Gastroesophageal sphincter (tissue), 3 donors: ENCODE measurements at regions not wholly inside any gene's neighbourhood (a gene's known extent, or its start where the extent isn't known, plus 50 kb on each side); places are given as distances from the start of the nearest gene placed in this dataset.

Experiments used
- POLR2A ChIP-seq, 2 donors: fragments of 450-650 bp; IDR thresholded peaks; one replicate each; pipeline ENCODE4 v1.6.1; 2017; ENCODE audit warnings: antibody characterized with exemption in 2 of 2, mild to moderate bottlenecking in 2 of 2, moderate library complexity in 1 of 2
- TF ChIP-seq, protein P1 (sequence below), 4 experiments: fragments of 200-600 bp in 2 of 4; fragments of 450-650 bp in 2 of 4; sonication (generic) in 1 of 4; IDR thresholded peaks; one replicate each; pipeline ENCODE4 v1.5.1; 2017 to 2019; ENCODE audit warnings: antibody characterized with exemption in 4 of 4, mild to moderate bottlenecking in 2 of 4, moderate library complexity in 2 of 4

DNA sequence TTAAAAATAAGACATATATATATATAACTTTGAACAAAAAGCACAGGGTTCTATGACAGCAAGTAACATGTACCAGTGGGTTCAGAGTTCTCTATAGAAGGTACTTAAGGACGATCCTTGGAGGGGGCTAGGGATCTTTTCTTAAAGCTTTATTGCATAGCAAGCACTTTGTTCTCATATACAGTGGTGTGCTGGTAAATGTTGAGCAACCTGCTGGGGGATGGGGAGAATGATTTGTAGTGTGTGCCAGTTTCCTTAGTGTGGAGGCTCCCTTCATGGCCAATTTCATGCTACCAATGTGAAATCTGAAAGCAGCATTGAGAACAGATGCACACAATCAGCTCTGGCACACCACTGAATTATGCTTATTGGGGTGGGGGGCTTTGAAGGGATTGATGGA is 69.5 kb upstream of the NFASC start:
- TF ChIP-seq, protein P1, sequence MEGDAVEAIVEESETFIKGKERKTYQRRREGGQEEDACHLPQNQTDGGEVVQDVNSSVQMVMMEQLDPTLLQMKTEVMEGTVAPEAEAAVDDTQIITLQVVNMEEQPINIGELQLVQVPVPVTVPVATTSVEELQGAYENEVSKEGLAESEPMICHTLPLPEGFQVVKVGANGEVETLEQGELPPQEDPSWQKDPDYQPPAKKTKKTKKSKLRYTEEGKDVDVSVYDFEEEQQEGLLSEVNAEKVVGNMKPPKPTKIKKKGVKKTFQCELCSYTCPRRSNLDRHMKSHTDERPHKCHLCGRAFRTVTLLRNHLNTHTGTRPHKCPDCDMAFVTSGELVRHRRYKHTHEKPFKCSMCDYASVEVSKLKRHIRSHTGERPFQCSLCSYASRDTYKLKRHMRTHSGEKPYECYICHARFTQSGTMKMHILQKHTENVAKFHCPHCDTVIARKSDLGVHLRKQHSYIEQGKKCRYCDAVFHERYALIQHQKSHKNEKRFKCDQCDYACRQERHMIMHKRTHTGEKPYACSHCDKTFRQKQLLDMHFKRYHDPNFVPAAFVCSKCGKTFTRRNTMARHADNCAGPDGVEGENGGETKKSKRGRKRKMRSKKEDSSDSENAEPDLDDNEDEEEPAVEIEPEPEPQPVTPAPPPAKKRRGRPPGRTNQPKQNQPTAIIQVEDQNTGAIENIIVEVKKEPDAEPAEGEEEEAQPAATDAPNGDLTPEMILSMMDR (IDR thresholded peaks at IDR 0.05) = no peak
- no peak for TF ChIP-seq POLR2A (IDR thresholded peaks at IDR 0.05)
